ENCODE measurements at regions not wholly inside any gene's neighbourhood (a gene's known extent, or its start where the extent isn't known, plus 50 kb on each side); places are given as distances from the start of the nearest gene placed in this dataset.

DNA sequence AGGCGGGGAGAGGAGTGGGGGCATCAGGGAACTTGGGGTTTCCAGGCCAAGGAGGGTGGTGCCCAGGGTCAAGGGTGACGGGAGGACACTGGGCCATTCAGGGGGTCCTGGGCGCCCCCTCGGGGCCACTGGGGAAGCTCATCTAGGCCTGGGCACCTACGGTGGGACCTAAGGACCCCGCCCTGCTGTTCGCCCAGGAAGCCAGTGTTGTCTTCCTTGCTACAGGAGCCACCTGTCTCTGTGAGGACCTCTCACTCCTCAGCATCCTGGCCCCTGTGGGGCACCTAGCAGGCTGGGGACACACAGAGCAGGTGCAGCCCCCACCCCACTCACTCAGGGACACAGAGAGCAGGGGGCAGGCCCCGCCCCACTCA is 191.6 kb downstream of the IGLL1 start:
- no peak overlapping the region for H3K4me3 Mint-ChIP-seq
- no peak overlapping the region for H3K27ac Mint-ChIP-seq
- peaks cover 7 to 26% of the 10 kb centered on the region in 2 donors for H3K27me3 Mint-ChIP-seq
- ATAC-seq (replicated peaks), result no peak
- H3K4me1 Mint-ChIP-seq, result peaks cover 0 to 6% of the 10 kb centered on the region in 2 donors
- DNase-seq, result no peak
- no peaks in the 10 kb centered on the region for H3K36me3 Mint-ChIP-seq
- H3K9me3 Mint-ChIP-seq, result no peaks in the 10 kb centered on the region

GRCh38 chr22:23387827-23388516 is 192.1 kb downstream of the IGLL1 start:
- H3K36me3 Mint-ChIP-seq, result no peaks in the 10 kb centered on the region
- peaks cover 0 to 6% of the 10 kb centered on the region in 2 donors for H3K4me1 Mint-ChIP-seq
- ATAC-seq (replicated peaks) (no peak), DNase-seq (no peak)
- H3K9me3 Mint-ChIP-seq, result no peaks in the 10 kb centered on the region
- H3K27me3 Mint-ChIP-seq, result peaks cover 12 to 31% of the 10 kb centered on the region in 2 donors
- H3K4me3 Mint-ChIP-seq, result no peak overlapping the region
- H3K27ac Mint-ChIP-seq, result no peak overlapping the region

DNA sequence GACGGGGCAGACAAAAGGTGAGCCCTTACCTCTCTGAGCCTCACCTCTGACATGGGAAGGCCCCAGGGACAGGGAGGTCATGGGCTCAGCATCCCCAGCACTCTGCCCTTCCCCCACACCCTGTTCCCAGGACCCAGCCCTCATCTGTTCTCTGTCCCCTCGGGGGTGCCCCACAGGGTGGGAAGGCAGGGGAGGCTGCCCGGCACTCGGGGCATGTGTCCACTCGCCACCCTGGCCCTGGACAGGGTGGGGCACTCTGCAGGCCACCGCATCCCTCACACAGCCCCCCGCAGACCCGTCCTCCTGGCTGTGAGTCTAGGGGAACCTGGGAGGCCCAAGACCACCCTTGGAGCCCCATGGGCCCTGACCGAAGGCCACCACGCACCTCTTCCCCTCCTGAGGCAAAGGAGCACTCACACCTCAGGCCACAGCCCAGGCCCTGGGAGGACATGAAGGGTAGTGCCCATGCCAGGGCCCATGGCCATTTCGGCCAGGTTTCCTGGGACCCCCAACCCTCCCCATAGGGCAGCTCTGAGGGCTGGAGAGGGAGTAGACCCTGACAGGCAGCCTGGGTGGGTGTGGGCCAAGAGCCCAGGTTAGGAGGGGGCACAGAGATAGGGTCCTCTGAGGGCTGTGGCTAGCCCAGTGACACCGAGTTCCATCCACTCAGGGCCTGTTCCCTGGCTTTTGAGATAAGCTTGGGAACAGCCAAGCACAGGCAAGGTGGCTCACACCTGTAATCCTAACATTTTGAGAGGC is 193.1 kb downstream of the IGLL1 start:
- no peak overlapping the region for H3K4me3 Mint-ChIP-seq
- no peak for DNase-seq
- H3K27me3 Mint-ChIP-seq, result peaks cover 15 to 33% of the 10 kb centered on the region in 2 donors
- no peak for ATAC-seq (replicated peaks)
- H3K27ac Mint-ChIP-seq, result no peak overlapping the region
- H3K4me1 Mint-ChIP-seq, result peaks cover 0 to 6% of the 10 kb centered on the region in 2 donors
- no peaks in the 10 kb centered on the region for H3K36me3 Mint-ChIP-seq
- no peaks in the 10 kb centered on the region for H3K9me3 Mint-ChIP-seq

GRCh38 chr22:23385678-23386631 is 194.1 kb downstream of the IGLL1 start:
- Mint-ChIP-seq H3K27me3 (peaks cover 19 to 34% of the 10 kb centered on the region in 2 donors), H3K4me1 (peaks cover 0 to 6% of the 10 kb centered on the region in 2 donors), H3K27ac (no peak overlapping the region), H3K4me3 (no peak overlapping the region), H3K36me3 (no peaks in the 10 kb centered on the region), H3K9me3 (no peaks in the 10 kb centered on the region)
- ATAC-seq (replicated peaks), result peak; percentile 87 to 93
- peak; percentile 65 for DNase-seq

GRCh38 chr22:23384923-23385677 is 195.0 kb downstream of the IGLL1 start:
- H3K9me3 Mint-ChIP-seq, result peaks cover 0 to 2% of the 10 kb centered on the region in 2 donors
- DNase-seq, result no peak
- no peak overlapping the region for H3K27ac Mint-ChIP-seq
- no peaks in the 10 kb centered on the region for H3K36me3 Mint-ChIP-seq
- peak in 1 of 2 donors; percentile 14 for ATAC-seq (replicated peaks)
- peaks cover 23 to 37% of the 10 kb centered on the region in 2 donors for H3K27me3 Mint-ChIP-seq
- no peak overlapping the region for H3K4me3 Mint-ChIP-seq
- peaks cover 0 to 6% of the 10 kb centered on the region in 2 donors for H3K4me1 Mint-ChIP-seq

- Mint-ChIP-seq H3K9me3 (peaks cover 0 to 2% of the 10 kb centered on the region in 2 donors), H3K27me3 (peaks cover 23 to 37% of the 10 kb centered on the region in 2 donors), H3K27ac (no peak overlapping the region), H3K4me3 (no peak overlapping the region), H3K36me3 (no peaks in the 10 kb centered on the region), H3K4me1 (peaks cover 0 to 6% of the 10 kb centered on the region in 2 donors)
- no peak for DNase-seq
- ATAC-seq (replicated peaks), result no peak
These were observed 195.7 kb downstream of the IGLL1 start for GRCh38 chr22:23384431-23384830.

DNA sequence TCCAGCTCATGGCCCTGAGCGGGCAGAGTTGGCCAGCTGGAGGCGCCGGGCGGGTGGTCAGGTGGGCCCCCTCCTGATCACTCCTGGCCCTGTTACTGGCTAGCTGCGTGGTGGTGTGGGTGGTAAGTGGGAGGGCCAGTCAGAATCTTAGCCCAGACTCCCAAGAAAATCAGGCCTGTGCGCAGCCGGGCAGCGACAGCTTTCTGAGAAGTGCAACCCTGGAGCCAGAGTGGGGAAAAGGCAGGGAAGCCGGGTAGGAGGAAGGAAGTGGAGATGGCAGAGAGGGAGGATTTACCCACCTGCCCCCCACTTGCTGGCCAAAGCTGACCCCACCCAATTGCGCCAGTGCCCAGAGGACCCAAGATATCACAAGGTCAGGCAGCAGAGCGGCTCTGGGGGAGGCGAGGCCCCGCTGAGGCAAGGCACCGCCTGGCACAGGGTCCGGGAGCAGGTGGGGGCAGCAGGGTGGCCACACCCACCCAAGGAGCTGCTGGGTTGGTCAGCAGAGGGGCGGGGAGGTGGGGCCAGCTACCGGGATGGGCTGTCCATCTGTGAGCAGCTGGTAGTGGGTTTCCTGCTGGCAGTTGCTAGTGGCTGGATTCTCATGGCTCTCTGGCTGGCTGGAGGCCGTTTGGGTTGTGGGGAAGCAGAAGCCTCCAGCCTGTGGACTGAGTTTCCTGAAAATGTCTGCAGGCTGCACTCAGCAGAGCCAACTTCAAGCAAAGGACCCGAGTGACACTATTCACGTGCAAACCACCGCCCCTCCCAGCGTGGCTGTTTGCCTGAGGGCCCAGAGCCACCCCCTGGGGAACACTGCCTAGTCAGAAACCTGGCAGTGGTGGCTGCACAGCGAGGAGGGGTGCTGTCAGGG is 196.4 kb downstream of the IGLL1 start:
- peaks cover 0 to 2% of the 10 kb centered on the region in 2 donors for H3K9me3 Mint-ChIP-seq
- no peak for DNase-seq

GRCh38 chr22:23382428-23383218 is 197.5 kb downstream of the IGLL1 start:
- Mint-ChIP-seq H3K4me1 (peaks cover 0 to 6% of the 10 kb centered on the region in 2 donors), H3K36me3 (no peaks in the 10 kb centered on the region)
- no peak for ATAC-seq (replicated peaks)

More for the DNA sequence above, 196.4 kb downstream of the IGLL1 start:
- Mint-ChIP-seq H3K4me1 (peaks cover 0 to 6% of the 10 kb centered on the region in 2 donors), H3K36me3 (no peaks in the 10 kb centered on the region), H3K27me3 (peaks cover 23 to 37% of the 10 kb centered on the region in 2 donors), H3K27ac (no peak overlapping the region), H3K4me3 (no peak overlapping the region)
- ATAC-seq (replicated peaks), result peak in 1 of 2 donors; percentile 29

DNA sequence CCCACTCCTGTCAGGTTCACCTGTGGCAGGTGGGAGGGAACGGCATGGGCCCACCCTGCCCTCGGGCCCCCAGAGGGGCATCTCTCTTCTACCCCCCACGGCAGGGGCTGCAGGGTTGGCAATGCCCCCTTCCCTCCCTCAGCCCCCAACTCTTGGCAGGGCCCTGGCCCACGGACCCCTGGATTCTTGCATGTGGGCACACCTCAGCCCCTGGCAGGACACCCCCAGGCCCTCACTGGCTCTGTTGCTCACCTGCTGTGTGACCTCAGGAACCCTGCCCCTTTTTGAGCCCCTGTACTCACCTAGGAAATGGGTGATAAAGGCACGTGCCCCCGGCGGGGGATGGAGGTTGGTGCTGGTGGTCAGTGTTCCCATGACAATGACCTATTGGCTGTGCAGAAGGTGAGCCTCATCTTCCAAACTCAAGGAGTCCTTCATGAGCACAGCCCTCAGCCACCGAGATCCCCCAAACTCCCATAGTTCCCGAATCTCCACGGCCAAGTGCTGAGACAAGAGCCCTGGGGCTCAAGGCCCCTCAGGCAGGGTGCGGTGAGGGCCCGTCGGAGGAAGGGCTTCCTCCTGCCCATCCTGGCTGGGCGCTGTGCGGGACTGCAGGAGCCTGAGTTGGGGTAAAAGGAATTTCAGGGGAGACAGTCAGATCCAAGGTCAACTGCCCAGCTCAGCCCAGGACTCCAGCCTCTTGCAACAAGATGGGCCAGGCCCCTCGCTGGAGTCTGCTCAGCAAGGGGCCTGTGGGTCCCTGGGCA is 198.2 kb downstream of the IGLL1 start:
- H3K36me3 Mint-ChIP-seq, result no peaks in the 10 kb centered on the region
- H3K9me3 Mint-ChIP-seq, result peaks cover 0 to 2% of the 10 kb centered on the region in 2 donors
- peaks cover 0 to 6% of the 10 kb centered on the region in 2 donors for H3K4me1 Mint-ChIP-seq
- no peak for ATAC-seq (replicated peaks)
- no peak overlapping the region for H3K4me3 Mint-ChIP-seq
- DNase-seq, result no peak
- H3K27me3 Mint-ChIP-seq, result peaks cover 23 to 37% of the 10 kb centered on the region in 2 donors
- no peak overlapping the region for H3K27ac Mint-ChIP-seq

More at GRCh38 chr22:23382428-23383218, 197.5 kb downstream of the IGLL1 start:
- DNase-seq, result no peak
- H3K4me3 Mint-ChIP-seq, result no peak overlapping the region
- H3K27ac Mint-ChIP-seq, result no peak overlapping the region
- H3K9me3 Mint-ChIP-seq, result peaks cover 0 to 2% of the 10 kb centered on the region in 2 donors
- H3K27me3 Mint-ChIP-seq, result peaks cover 23 to 37% of the 10 kb centered on the region in 2 donors

DNA sequence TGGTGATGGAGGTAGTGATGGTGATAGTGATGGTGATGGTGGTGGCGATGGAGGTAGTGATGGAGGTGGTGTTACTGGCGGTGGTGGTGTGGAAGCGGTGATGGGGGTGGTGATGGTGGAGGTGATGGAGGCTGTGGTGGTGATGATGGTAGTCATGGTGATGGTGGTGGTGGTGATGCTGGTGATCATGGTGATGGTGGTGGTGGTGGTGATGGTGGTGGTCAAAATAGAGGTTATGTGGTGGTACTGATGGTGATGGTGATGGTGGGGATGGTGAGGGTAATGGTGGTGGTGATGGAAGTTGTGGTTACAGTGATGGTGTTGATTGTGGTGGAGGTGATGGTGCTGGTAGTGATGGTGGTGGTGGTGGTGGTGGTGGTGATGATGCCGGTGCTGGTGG is 199.2 kb downstream of the IGLL1 start:
- no peak overlapping the region for H3K4me3 Mint-ChIP-seq
- H3K27me3 Mint-ChIP-seq, result peaks cover 21 to 41% of the 10 kb centered on the region in 2 donors
- ATAC-seq (replicated peaks) (no peak), DNase-seq (no peak)
- H3K9me3 Mint-ChIP-seq, result peaks cover 0 to 3% of the 10 kb centered on the region in 2 donors
- peaks cover 1 to 3% of the 10 kb centered on the region in 2 donors for H3K4me1 Mint-ChIP-seq
- no peak overlapping the region for H3K27ac Mint-ChIP-seq
- no peaks in the 10 kb centered on the region for H3K36me3 Mint-ChIP-seq

- no peak for ATAC-seq (replicated peaks)
- Mint-ChIP-seq H3K36me3 (no peaks in the 10 kb centered on the region), H3K27me3 (peaks cover 18 to 34% of the 10 kb centered on the region in 2 donors), H3K9me3 (peaks cover 0 to 3% of the 10 kb centered on the region in 2 donors), H3K4me1 (peaks cover 0 to 1% of the 10 kb centered on the region in 2 donors), H3K4me3 (no peak overlapping the region), H3K27ac (no peak overlapping the region)
- DNase-seq, result no peak
These were observed 199.9 kb downstream of the IGLL1 start for GRCh38 chr22:23380230-23380573.

Measured in stimulated activated naive B cell treated with anti-CD40 and anti-IgM and Interleukin-4, amounts not matched to agents 10 μg/mL and 1 μg/mL and 100 μg/mL, for 72 hours (primary cell).